NCI-H1092 treated with DMSO at 0.1 percent for 48 hours (cell line): ENCODE measurements at regions not wholly inside any gene's neighbourhood (a gene's known extent, or its start where the extent isn't known, plus 50 kb on each side); places are given as distances from the start of the nearest gene placed in this dataset.
"Not testable (repeated sequence)": the region's sequence is repeated elsewhere in the genome, so short reads cannot be mapped to it uniquely, and the experiment has no call there.

Source experiments
- DNase-seq: peaks from one replicate; lab custom pipeline; 2025; lab: John Stamatoyannopoulos, UW

DNA sequence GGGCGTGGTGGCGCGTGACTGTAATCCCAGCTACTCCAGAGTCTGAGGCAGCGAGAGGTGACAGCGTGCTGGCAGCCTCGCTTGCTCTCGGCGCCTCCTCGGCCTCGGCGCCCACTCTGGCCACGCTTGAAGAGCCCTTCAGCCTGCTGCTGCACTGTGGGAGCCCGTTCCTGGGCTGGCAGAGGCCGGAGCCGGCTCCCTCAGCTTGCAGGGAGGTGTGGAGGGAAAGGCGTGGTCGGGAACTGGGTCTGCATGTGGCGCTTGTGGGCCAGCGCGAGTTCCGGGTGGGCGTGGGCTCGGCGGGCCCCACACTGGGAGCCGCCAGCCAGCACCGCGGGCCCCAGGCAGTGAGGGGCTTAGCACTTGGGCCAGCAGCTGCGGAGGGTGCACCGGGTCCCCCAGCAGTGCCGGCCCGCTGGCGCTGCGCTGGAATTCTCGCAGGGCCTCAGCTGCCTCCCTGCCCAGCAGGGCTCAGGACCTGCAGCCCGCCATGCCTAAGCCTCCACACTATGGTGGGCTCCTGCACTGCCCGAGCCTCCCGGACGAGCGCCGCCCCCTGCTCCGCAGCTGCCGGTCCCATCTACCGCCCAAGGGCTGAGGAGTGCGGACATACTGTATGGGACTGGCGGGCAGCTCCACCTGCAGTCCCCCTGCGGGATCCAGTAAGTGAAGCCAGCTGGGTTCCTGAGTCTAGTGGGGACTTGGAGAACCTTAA is 1093.3 kb upstream of the CDH8 start:
- DNase-seq: no peak

DNA sequence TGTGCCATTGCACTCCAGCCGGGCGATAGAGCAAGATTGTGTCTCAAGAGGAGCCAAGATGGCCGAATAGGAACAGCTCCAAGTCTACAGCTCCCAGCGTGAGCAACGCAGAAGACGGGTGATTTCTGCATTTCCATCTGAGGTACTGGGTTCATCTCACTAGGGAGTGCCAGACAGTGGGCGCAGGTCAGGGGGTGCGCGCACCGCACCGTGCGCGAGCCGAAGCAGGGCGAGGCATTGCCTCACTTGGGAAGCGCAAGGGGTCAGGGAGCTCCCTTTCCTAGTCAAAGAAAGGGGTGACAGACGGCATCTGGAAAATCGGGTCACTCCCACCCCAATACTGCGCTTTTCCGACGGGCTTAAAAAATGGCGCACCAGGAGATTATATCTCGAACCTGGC is 1083.7 kb upstream of the CDH8 start:
- not testable (repeated sequence) for DNase-seq

GRCh38 chr16:63100082-63100481 is 1063.8 kb upstream of the CDH8 start:
- DNase-seq: no peak

GRCh38 chr16:63096857-63097256 is 1060.6 kb upstream of the CDH8 start:
- no peak for DNase-seq

DNA sequence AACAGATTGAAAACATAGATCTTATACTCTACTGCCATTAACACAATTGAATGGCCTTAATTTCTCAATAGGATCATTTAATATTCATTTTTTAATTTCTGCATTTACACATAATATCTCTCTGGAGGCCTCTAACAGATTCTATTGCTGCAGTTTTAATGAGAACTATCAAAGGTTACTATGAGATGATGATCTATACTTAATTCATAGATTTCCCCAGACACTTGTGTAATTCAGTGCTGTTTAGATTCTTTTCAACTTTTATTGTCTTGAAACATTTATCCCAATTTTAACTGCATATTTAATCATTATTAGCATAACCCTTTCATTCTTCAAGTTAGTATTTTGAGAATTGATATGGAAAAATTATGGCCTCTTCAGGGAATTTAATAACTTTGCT is 1056.5 kb upstream of the CDH8 start:
- DNase-seq: no peak

DNA sequence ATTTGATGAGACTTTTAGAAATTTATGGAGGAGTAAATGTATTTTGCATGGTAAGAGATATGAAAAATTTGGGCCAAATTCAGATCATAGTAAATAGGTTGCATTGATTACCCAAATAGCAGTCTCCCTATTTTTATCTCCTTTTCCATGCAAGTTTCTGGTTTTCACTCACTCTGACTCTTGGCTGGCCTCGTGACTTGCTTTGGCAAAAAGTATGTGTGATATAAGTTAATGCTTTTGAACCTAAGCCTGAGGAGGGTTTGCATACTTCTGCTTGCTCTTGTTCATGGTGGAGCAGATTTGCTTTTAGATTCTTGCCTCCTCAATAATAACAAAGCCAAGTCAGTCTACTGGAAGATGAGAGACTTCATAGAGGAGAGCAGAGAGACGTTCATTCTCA is 1045.9 kb upstream of the CDH8 start:
- DNase-seq: no peak

DNA sequence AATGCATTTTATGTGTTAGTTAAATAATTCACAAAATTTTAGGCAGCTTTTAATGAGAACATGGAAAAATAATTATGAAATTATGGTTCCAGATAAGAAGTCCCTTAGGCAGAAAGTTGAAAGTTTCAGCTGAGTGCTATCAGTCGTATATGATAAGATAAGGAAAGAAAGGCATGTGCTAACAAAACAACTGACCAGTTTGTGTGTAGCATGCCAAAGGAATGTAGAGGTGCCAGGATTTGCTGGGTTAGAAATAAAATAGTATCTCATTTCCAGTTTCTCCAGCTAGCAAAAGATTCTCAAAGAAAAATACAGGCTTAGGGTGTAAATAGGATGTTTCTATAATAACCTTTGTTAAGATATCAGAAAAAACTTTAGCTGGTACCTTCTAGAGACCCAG is 1044.5 kb upstream of the CDH8 start:
- no peak for DNase-seq

DNA sequence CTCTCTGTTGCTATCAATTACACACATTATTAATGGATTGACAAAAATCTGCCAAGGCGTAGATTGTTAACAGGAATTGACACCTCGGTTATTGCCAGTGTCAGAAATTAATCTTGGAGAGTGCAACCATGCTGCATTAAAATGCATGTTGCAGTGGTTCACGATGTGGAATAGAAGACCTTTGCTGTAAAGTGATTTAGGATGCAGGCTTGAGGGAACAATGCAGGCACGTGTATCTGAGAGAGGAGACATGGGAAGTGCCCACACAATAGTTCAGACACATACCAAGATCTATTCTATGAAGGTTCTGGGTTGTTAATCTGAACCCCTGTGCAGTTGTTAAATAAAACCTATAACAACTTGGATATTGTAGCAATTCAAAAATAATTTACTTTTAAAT is 1032.8 kb upstream of the CDH8 start:
- no peak for DNase-seq

- DNase-seq: no peak
These were observed 1030.9 kb upstream of the CDH8 start for GRCh38 chr16:63067141-63067540.

GRCh38 chr16:63066552-63066951 is 1030.3 kb upstream of the CDH8 start:
- DNase-seq: no peak

DNA sequence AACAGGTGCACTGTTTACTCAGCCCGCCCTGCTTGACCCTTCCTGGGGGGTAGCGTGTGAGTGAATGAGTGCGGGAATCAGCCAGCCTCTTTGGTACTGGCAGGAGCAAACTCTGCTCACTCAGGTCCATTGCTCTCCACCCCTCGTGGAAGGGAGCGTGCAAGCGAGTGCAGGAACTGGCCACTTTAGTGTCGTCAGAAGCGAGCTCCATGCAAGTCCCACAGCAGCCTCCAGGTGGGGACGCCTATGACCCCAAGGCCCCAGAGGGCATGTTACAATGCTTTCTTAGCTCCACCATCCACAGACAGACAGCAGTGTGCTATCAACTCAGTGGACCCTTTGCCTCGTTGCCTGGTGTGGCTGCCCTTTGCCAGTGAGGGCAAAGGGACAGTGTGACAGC is 1025.1 kb upstream of the CDH8 start:
- DNase-seq: no peak

DNA sequence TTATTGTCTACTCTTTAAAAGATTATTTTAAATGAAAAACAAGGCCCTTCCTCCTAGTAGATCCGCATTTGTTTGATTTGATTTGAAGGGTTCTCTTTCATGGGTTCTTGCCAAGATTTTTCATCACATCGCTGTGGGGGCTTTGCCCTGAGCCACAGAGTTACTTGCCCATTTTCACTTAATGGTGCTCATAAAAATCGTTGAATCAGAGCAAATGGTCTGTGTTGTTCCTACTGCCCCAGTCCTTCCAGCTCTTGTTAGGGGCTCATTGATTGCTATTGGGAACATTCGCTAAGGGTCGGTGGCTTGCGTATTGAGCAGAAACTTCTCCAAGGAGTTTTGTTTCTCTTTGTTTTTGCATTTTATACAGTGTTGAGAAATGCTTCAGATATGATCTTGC is 1023.4 kb upstream of the CDH8 start:
- DNase-seq: peak; percentile 46

DNA sequence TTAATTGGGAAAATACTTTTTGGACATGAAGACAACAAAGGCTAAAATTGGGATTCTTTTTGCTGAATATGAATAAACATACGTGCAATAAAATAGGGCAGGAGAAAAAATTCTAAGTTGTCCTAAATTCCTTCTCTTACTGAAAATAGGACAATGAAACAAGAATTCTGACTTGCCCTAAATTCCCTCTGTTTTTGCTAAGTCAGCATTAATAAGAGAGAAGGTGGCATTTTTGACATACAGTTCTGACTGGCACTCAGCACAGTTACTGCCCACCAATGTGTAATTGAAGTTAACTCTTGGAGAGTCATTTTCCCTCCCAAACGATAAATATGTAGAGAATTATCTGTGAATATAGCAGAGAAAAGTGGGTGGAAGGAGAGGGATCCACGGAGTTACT is 1021.1 kb upstream of the CDH8 start:
- DNase-seq: no peak

- no peak for DNase-seq
These were observed 1014.2 kb upstream of the CDH8 start for GRCh38 chr16:63050391-63050790.

GRCh38 chr16:63038397-63039106 is 1002.3 kb upstream of the CDH8 start:
- peak; percentile 13 for DNase-seq

- DNase-seq: no peak
These were observed 1001.6 kb upstream of the CDH8 start for GRCh38 chr16:63037761-63038396.

DNA sequence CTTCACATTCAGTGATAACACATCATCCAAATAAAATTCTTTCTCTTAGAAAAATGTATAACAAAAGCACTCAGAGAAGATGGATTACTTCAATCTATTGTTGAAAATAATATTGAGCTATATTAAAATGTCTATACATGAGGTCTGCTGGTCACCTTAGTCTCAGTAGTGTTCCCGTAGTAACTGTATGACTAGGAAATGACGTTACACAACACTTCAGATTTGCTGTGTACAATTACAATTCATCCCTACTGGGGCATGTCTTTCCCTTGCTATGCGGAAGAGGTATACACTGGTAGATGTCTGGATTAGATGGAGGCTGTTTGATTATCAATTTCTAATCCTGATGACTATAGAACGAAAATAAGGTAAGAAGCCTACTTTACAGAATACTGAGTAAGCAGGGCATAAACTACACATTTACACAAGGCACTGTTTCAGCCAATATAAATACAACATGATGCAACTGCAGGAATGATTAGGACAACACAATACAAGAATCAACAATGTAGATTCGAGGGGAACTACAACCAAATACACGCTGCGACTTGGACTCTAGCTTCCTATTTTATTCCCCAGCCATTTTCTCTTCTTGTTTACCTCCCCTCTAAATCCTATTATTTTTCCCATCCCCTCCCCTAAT is 982.5 kb upstream of the CDH8 start:
- DNase-seq: no peak

GRCh38 chr16:63008688-63009087 is 972.5 kb upstream of the CDH8 start:
- no peak for DNase-seq

GRCh38 chr16:63005356-63005755 is 969.1 kb upstream of the CDH8 start:
- DNase-seq: peak; percentile 26

GRCh38 chr16:62989480-62989879 is 953.2 kb upstream of the CDH8 start:
- no peak for DNase-seq

- no peak for DNase-seq
These were observed 949.5 kb upstream of the CDH8 start for GRCh38 chr16:62985722-62986121.

- no peak for DNase-seq
These were observed 942.2 kb upstream of the CDH8 start for GRCh38 chr16:62978451-62978850.

DNA sequence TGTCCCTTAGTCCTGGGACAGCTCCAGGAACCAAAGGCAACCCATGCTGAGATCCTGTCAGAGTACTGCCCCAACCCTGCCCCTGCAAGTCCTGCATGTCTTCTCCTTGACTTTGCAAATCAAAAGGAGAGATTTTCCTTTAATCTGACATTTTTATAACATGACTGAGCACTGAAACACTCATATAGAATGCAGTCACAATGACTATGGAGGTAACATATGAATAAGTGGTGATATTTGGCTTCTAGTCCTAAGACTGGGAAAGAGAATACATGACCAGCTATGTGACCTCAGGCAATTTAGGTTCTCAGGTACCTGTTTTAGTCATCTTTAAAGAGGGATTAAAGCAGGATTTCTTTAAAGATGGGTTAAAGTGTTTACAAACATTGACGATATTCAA is 941.6 kb upstream of the CDH8 start:
- DNase-seq: no peak
